KMS-11 (cell line): ENCODE measurements at regions not wholly inside any gene's neighbourhood (a gene's known extent, or its start where the extent isn't known, plus 50 kb on each side); places are given as distances from the start of the nearest gene placed in this dataset.

Experiments used
- H2AFZ ChIP-seq: fragments of 200-600 bp; sonication (generic); 2 replicates; pipeline ENCODE4 v1.6.1; 2016; ENCODE audit warnings: antibody characterized with exemption, mixed run types, low read depth
- H3K27ac ChIP-seq: fragments of 200-600 bp; sonication (generic); 2 replicates; pipeline ENCODE4 v1.6.1; 2016; ENCODE audit warnings: mild to moderate bottlenecking, mixed run types
- H3K27me3 ChIP-seq: fragments of 200-600 bp; sonication (generic); 2 replicates; pipeline ENCODE4 v1.6.1; 2017; ENCODE audit warnings: mild to moderate bottlenecking, low read depth, mixed run types, moderate library complexity; ENCODE audit not compliant: insufficient read depth
- H3K36me3 ChIP-seq: fragments of 200-600 bp; sonication (generic); 2 replicates; pipeline ENCODE4 v1.6.1; 2017; ENCODE audit warnings: mild to moderate bottlenecking, mixed run types; ENCODE audit not compliant: insufficient read depth
- H3K4me1 ChIP-seq: fragments of 200-600 bp; sonication (generic); 2 replicates; pipeline ENCODE4 v1.6.1; 2016; ENCODE audit warnings: mild to moderate bottlenecking, low read depth, mixed run types; ENCODE audit not compliant: poor library complexity, severe bottlenecking
- H3K4me2 ChIP-seq: fragments of 200-600 bp; sonication (generic); 2 replicates; pipeline ENCODE4 v1.7.0; 2016; ENCODE audit warnings: mild to moderate bottlenecking, mixed run types
- H3K4me3 ChIP-seq: fragments of 200-600 bp; sonication (generic); IDR thresholded peaks from 2 replicates; pipeline ENCODE4 v1.6.1; 2017; ENCODE audit warnings: low read depth, low read length, mixed read lengths; ENCODE audit not compliant: insufficient read depth
- H3K79me2 ChIP-seq: fragments of 200-600 bp; sonication (generic); 2 replicates; pipeline ENCODE4 v1.6.1; 2016; ENCODE audit warnings: low read depth, mixed run types; ENCODE audit not compliant: insufficient read depth
- H3K9ac ChIP-seq: fragments of 200-600 bp; sonication (generic); 2 replicates; pipeline ENCODE4 v1.6.1; 2016; ENCODE audit warnings: mild to moderate bottlenecking, mixed run types
- H4K20me1 ChIP-seq: fragments of 200-600 bp; sonication (generic); 2 replicates; pipeline ENCODE4 v1.6.1; 2016; ENCODE audit warnings: mild to moderate bottlenecking, mixed run types; ENCODE audit not compliant: insufficient read depth
- CTCF ChIP-seq: fragments of 200-600 bp; sonication (generic); conservative IDR thresholded peaks from 2 replicates; pipeline ENCODE4 v1.6.1; 2017; ENCODE audit warnings: low read depth, mild to moderate bottlenecking, antibody characterized with exemption, low read length, moderate library complexity, mixed read lengths

GRCh38 chr7:18337048-18337809, 158.3 kb upstream of the HDAC9 start:
- Histone ChIP-seq H4K20me1 (no peaks in the 10 kb centered on the region; the same call in 1 of the 2 replicates), H3K9ac (no peak overlapping the region), H3K4me2 (no peak overlapping the region), H3K36me3 (no peaks in the 10 kb centered on the region), H3K79me2 (no peaks in the 10 kb centered on the region), H2AFZ (no peak overlapping the region), H3K4me1 (no peaks in the 10 kb centered on the region), H3K4me3 (no peak overlapping the region), H3K27me3 (no peaks in the 10 kb centered on the region), H3K27ac (no peak overlapping the region)
- no peak for TF ChIP-seq CTCF

DNA sequence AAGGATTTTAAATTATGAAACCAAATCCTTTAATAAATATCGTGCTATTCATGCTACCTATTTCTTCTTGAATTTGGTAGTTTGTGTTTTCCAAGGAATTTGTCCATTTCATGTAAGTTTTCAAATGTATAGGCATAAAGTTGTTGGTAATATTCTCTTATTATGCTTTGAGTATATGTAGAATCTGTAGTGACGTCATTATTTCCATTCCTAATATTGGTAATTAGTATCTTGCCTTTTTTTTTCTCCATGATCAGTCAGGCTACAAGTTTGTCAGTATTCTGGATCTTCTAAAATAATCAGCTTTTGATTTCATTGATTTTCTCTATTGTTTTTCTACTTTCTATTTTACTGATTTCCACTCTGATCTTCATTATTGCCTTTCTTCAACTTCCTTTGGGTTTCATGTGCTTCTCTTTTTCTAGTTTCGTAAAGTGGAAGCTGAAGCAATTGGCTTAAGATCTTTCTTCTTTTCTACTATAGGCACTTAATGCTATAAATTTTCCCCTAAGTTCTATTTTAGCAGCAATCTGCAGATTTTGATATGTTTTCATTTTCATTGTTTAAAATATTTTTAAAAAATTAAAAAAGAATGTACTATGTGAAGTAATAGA, 156.5 kb upstream of the HDAC9 start:
- H3K27me3 ChIP-seq = no peaks in the 10 kb centered on the region
- H2AFZ ChIP-seq = no peak overlapping the region
- H3K36me3 ChIP-seq = no peaks in the 10 kb centered on the region
- H3K4me2 ChIP-seq = no peak overlapping the region
- H3K27ac ChIP-seq = no peak overlapping the region
- H3K79me2 ChIP-seq = no peaks in the 10 kb centered on the region
- no peaks in the 10 kb centered on the region; the same call in 1 of the 2 replicates for H4K20me1 ChIP-seq
- no peaks in the 10 kb centered on the region for H3K4me1 ChIP-seq
- H3K4me3 ChIP-seq = no peak overlapping the region
- no peak overlapping the region for H3K9ac ChIP-seq
- no peak for TF ChIP-seq CTCF

DNA sequence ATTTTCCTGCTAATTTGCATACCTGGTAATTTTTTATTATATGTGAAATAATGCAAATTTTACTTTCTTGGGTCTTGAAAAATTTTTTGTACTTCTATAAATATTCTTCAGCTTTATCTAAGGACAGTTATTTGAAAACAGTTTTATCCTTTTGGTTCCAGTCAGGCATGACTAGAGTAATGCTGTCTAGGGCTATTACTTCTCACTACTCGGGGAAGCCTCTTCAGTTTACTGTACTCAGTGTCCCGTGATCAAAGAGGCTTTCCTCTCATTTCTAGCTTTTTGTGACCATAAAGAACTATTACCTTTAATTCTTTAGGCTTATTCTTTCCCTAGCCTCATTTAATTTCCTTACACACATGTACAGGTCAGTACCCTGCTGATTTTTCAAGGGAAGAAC, 153.8 kb upstream of the HDAC9 start:
- peaks cover 6% of the 10 kb centered on the region for H3K4me1 ChIP-seq
- H3K4me3 ChIP-seq = no peak overlapping the region
- no peaks in the 10 kb centered on the region for H3K36me3 ChIP-seq
- no peak for TF ChIP-seq CTCF
- no peak overlapping the region for H3K9ac ChIP-seq
- H2AFZ ChIP-seq = no peak overlapping the region
- no peaks in the 10 kb centered on the region for H3K27me3 ChIP-seq
- no peak overlapping the region for H3K4me2 ChIP-seq
- H3K79me2 ChIP-seq = no peaks in the 10 kb centered on the region
- H4K20me1 ChIP-seq = no peaks in the 10 kb centered on the region; the same call in 1 of the 2 replicates
- H3K27ac ChIP-seq = no peak overlapping the region

GRCh38 chr7:18343047-18343446, 152.5 kb upstream of the HDAC9 start:
- no peaks in the 10 kb centered on the region for H3K36me3 ChIP-seq
- H4K20me1 ChIP-seq = no peaks in the 10 kb centered on the region; the same call in 1 of the 2 replicates
- no peak overlapping the region for H3K27ac ChIP-seq
- H3K9ac ChIP-seq = no peak overlapping the region
- H3K27me3 ChIP-seq = no peaks in the 10 kb centered on the region
- TF ChIP-seq CTCF = no peak
- H3K79me2 ChIP-seq = no peaks in the 10 kb centered on the region
- no peak overlapping the region for H3K4me2 ChIP-seq
- H3K4me3 ChIP-seq = no peak overlapping the region
- H2AFZ ChIP-seq = no peak overlapping the region
- H3K4me1 ChIP-seq = peaks cover 6% of the 10 kb centered on the region
